H1 (cell line): ENCODE measurements at regions not wholly inside any gene's neighbourhood (a gene's known extent, or its start where the extent isn't known, plus 50 kb on each side); places are given as distances from the start of the nearest gene placed in this dataset.

Source experiments
- CTCF ChIA-PET: fragments of 300-600 bp; sonication (Branson Sonifier 250); formaldehyde crosslinking; loops from one replicate; lab custom pipeline; 2021; ENCODE audit not compliant: partially characterized antibody; lab: Charles Lee
- POLR2A ChIA-PET: fragments of 300-600 bp; sonication (Branson Sonifier 250); formaldehyde crosslinking; loops from one replicate; lab custom pipeline; 2021; ENCODE audit warnings: inconsistent platforms; ENCODE audit not compliant: partially characterized antibody; lab: Charles Lee
- DNase-seq, 2 experiments: peaks; one replicate each; pipeline versions ENCODE4 v3.0.0 to v3.0.0-alpha.2; 2010 to 2022; ENCODE audit warnings: low spot score in 2 of 2, low read depth in 1 of 2, mixed read lengths in 1 of 2
- FAIRE-seq: peaks from 2 replicates; lab custom pipeline; 2011; peaks lifted over from hg19 to GRCh38; lab: Jason Lieb, UNC
- H2AFZ ChIP-seq: 2 replicates; pipeline ENCODE4 v1.8.1; 2012; ENCODE audit warnings: low read length, inconsistent platforms
- H2AK5ac ChIP-seq: 2 replicates; pipeline ENCODE4 v1.6.1; 2013; ENCODE audit warnings: low read depth, low read length
- H2BK120ac ChIP-seq: replicated peaks from 2 replicates; pipeline ENCODE3; 2013; ENCODE audit warnings: low read depth, low read length, inconsistent platforms
- H2BK12ac ChIP-seq: 2 replicates; pipeline ENCODE4 v1.6.1; 2013; ENCODE audit warnings: low read depth, low read length
- H2BK15ac ChIP-seq: 2 replicates; pipeline ENCODE4 v1.6.1; 2013; ENCODE audit warnings: low read length
- H2BK20ac ChIP-seq: 2 replicates; pipeline ENCODE4 v1.6.1; 2013; ENCODE audit warnings: low read length
- H2BK5ac ChIP-seq: 2 replicates; pipeline ENCODE4 v1.6.1; 2013; ENCODE audit warnings: low read depth, low read length
- H3K14ac ChIP-seq: 2 replicates; pipeline ENCODE4 v1.6.1; 2013; ENCODE audit warnings: inconsistent platforms; ENCODE audit not compliant: insufficient read length
- H3K18ac ChIP-seq: 2 replicates; pipeline ENCODE4 v1.6.1; 2013; ENCODE audit warnings: low read length; ENCODE audit errors: extremely low read depth
- H3K23ac ChIP-seq: 2 replicates; pipeline ENCODE4 v1.6.1; 2013; ENCODE audit warnings: inconsistent platforms; ENCODE audit not compliant: insufficient read length
- H3K23me2 ChIP-seq: 2 replicates; pipeline ENCODE4 v1.6.1; 2013; ENCODE audit warnings: low read depth, low read length
- H3K27ac ChIP-seq: 2 replicates; pipeline ENCODE4 v1.6.1; 2011; ENCODE audit warnings: low read depth, low read length, inconsistent platforms
- H3K27me3 ChIP-seq, 4 experiments: replicated peaks in 1 of 4; 1 replicate in 1 of 4; 2 replicates in 3 of 4; pipeline versions ENCODE4 v1.6.1 to v1.8.1; 2011 to 2013; ENCODE audit warnings: low read length in 3 of 4, mild to moderate bottlenecking in 3 of 4, inconsistent platforms in 2 of 4, mixed read lengths in 2 of 4, moderate library complexity in 1 of 4; ENCODE audit not compliant: control insufficient read depth in 3 of 4, insufficient read depth in 3 of 4; ENCODE audit errors: extremely low read depth in 1 of 4
- H3K36me3 ChIP-seq, 4 experiments: 2 replicates each; pipeline versions ENCODE4 v1.6.1 to v1.8.1; 2011 to 2013; ENCODE audit warnings: mild to moderate bottlenecking in 4 of 4, low read length in 3 of 4, moderate library complexity in 2 of 4, control low read depth in 1 of 4, inconsistent platforms in 1 of 4; ENCODE audit not compliant: insufficient read depth in 4 of 4, control insufficient read depth in 2 of 4
- H3K4ac ChIP-seq: replicated peaks from 2 replicates; pipeline ENCODE3; 2013; ENCODE audit warnings: low read length, low read depth, mixed read lengths, inconsistent platforms; ENCODE audit not compliant: insufficient read length
- H3K4me1 ChIP-seq, 4 experiments: replicated peaks in 1 of 4; 1 replicate in 1 of 4; 2 replicates in 3 of 4; pipeline versions ENCODE4 v1.6.1 to v1.8.1; 2011 to 2013; ENCODE audit warnings: low read length in 3 of 4, inconsistent platforms in 2 of 4, mixed read lengths in 1 of 4; ENCODE audit not compliant: insufficient read depth in 4 of 4, control insufficient read depth in 3 of 4
- H3K4me2 ChIP-seq, 2 experiments: 2 replicates each; pipeline versions ENCODE4 v1.6.1 to v1.8.1; 2011 to 2013; ENCODE audit warnings: low read depth in 2 of 2, low read length in 2 of 2, control low read depth in 1 of 2, inconsistent platforms in 1 of 2, mild to moderate bottlenecking in 1 of 2; ENCODE audit not compliant: insufficient read depth in 1 of 2
- H3K4me3 ChIP-seq, 4 experiments: fragments of 200-600, 300-600 bp in 1 of 4; sonication (generic), shearing (Covaris generic), sonication (Bioruptor Twin) in 1 of 4; 2 replicates each; pipeline versions ENCODE4 v1.5.1 to v1.8.1; 2011 to 2016; ENCODE audit warnings: low read length in 4 of 4, low read depth in 3 of 4, control low read depth in 2 of 4, inconsistent platforms in 2 of 4, mild to moderate bottlenecking in 2 of 4, mixed read lengths in 1 of 4, moderate library complexity in 1 of 4; ENCODE audit not compliant: insufficient read depth in 2 of 4; ENCODE audit errors: extremely low read depth in 1 of 4
- H3K56ac ChIP-seq: replicated peaks from 2 replicates; pipeline ENCODE3; 2013; ENCODE audit warnings: low read depth, mild to moderate bottlenecking, mixed read lengths, low read length, inconsistent platforms; ENCODE audit not compliant: insufficient read length
- H3K79me1 ChIP-seq: 2 replicates; pipeline ENCODE4 v1.6.1; 2013; ENCODE audit warnings: low read depth, low read length, control low read depth
- H3K79me2 ChIP-seq, 2 experiments: 2 replicates each; pipeline versions ENCODE4 v1.6.1 to v1.8.1; 2012 to 2013; ENCODE audit warnings: low read length in 2 of 2, mild to moderate bottlenecking in 2 of 2, inconsistent platforms in 1 of 2; ENCODE audit not compliant: insufficient read depth in 2 of 2, control insufficient read depth in 1 of 2
- H3K9ac ChIP-seq, 4 experiments: replicated peaks in 1 of 4; 1 replicate in 1 of 4; 2 replicates in 3 of 4; pipeline versions ENCODE4 v1.6.1 to v1.8.1; 2011 to 2013; ENCODE audit warnings: low read depth in 3 of 4, low read length in 3 of 4, control low read depth in 2 of 4, mild to moderate bottlenecking in 2 of 4, moderate library complexity in 2 of 4, inconsistent platforms in 1 of 4; ENCODE audit errors: extremely low read depth in 1 of 4
- H3K9me3 ChIP-seq, 2 experiments: 2 replicates each; pipeline versions ENCODE4 v1.6.1 to v1.8.1; 2012 to 2013; ENCODE audit warnings: mild to moderate bottlenecking in 2 of 2, moderate library complexity in 2 of 2, control low read depth in 1 of 2, inconsistent platforms in 1 of 2, low read depth in 1 of 2, low read length in 1 of 2, mixed read lengths in 1 of 2; ENCODE audit not compliant: insufficient read depth in 2 of 2
- H4K20me1 ChIP-seq, 2 experiments: replicated peaks in 1 of 2; 2 replicates each; pipeline versions ENCODE3 to v1.8.1; 2011 to 2013; ENCODE audit warnings: inconsistent platforms in 2 of 2, low read length in 2 of 2, mild to moderate bottlenecking in 1 of 2; ENCODE audit not compliant: insufficient read depth in 2 of 2, control insufficient read depth in 1 of 2
- H4K5ac ChIP-seq: 2 replicates; pipeline ENCODE4 v1.6.1; 2013; ENCODE audit warnings: low read length, low read depth, mixed read lengths, inconsistent platforms; ENCODE audit not compliant: insufficient read length
- H4K8ac ChIP-seq: 2 replicates; pipeline ENCODE4 v1.8.0; 2013; ENCODE audit warnings: mild to moderate bottlenecking, moderate library complexity, low read length, inconsistent platforms; ENCODE audit not compliant: insufficient read depth; ENCODE audit errors: extremely low read depth
- H4K91ac ChIP-seq: replicated peaks from 2 replicates; pipeline ENCODE3; 2013; ENCODE audit warnings: low read length, mixed read lengths, inconsistent platforms; ENCODE audit not compliant: insufficient read length
- CHD1 ChIP-seq: IDR thresholded peaks from 2 replicates; pipeline ENCODE4 v1.6.1; 2012; ENCODE audit warnings: low read depth, low read length, improper control_type of control experiment
- KDM4A ChIP-seq: IDR thresholded peaks from one replicate; pipeline ENCODE4 v1.7.1; 2012; ENCODE audit warnings: low read depth, mild to moderate bottlenecking, moderate library complexity, low read length, inconsistent platforms; ENCODE audit not compliant: severe bottlenecking
- MAFK ChIP-seq: IDR thresholded peaks from 2 replicates; pipeline ENCODE4 v1.6.1; 2012; ENCODE audit warnings: low read depth, mild to moderate bottlenecking, improper control_type of control experiment, low read length
- POU5F1 ChIP-seq: IDR thresholded peaks from 2 replicates; pipeline ENCODE4 v1.6.1; 2011; ENCODE audit warnings: low read depth, mild to moderate bottlenecking, low read length, moderate library complexity
- TBP ChIP-seq: IDR thresholded peaks from 2 replicates; pipeline ENCODE4 v1.6.1; 2011; ENCODE audit warnings: low read depth, low read length, improper control_type of control experiment
- WGBS, 2 experiments: shearing (Covaris generic) in 1 of 2; methylation state at CpG; one replicate each; pipeline versions ENCODE4 v1.1.6 to v1.1.7; 2013 to 2015; ENCODE audit warnings: low lambda C conversion rate in 2 of 2, mixed read lengths in 2 of 2, inconsistent platforms in 1 of 2, low coverage in 1 of 2, missing lambda C conversion rate in 1 of 2; ENCODE audit not compliant: insufficient replicate concordance in 2 of 2, insufficient coverage in 1 of 2, insufficient read length in 1 of 2; ENCODE audit errors: extremely low coverage in 1 of 2, missing lambda C conversion rate in 1 of 2; 5-methylcytosine and 5-hydroxymethylcytosine counted together

DNA sequence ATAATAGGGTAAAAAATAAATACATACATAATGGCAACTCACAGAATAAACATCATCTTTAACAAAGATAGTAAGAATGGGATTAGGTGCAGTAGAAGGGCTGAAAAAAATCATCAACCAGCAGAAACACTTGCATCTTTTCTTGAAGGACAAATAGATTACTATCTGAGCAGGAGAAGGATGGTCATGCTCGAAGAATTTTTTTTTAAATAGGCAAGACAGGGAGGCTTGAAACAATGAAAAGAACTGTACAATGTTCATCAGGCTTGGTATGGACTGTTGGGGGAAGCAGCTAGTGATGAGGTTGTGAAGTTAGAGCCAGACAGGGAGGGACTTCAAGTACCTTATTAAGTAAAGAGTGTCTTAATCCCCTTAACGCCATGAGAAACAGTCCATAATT, 167.4 kb upstream of the LDB2 start:
- POLR2A ChIA-PET: no interaction called here
- H3K4me3 ChIP-seq: no peak overlapping the region
- no peak overlapping the region for H2BK5ac ChIP-seq
- H3K79me2 ChIP-seq: no peaks in the 10 kb centered on the region
- no peak overlapping the region for H3K4me2 ChIP-seq
- no peaks in the 10 kb centered on the region for H3K4me1 ChIP-seq
- no peak overlapping the region for H4K8ac ChIP-seq
- H2BK12ac ChIP-seq: no peak overlapping the region
- H3K9me3 ChIP-seq: no peaks in the 10 kb centered on the region
- H4K91ac ChIP-seq: no peak overlapping the region
- H2AK5ac ChIP-seq: no peak overlapping the region
- H4K5ac ChIP-seq: no peak overlapping the region
- H3K9ac ChIP-seq: no peak overlapping the region
- CTCF ChIA-PET: interaction anchor here (0.8 kb wide), 1 partner anchor 48 kb away, joined by 4 read pairs; no protein-coding TSS in a partner anchor
- no peak overlapping the region for H3K56ac ChIP-seq
- H2BK120ac ChIP-seq: no peak overlapping the region
- no peak overlapping the region for H3K14ac ChIP-seq
- DNase-seq (no peak), FAIRE-seq (no peak)
- no peak overlapping the region for H3K18ac ChIP-seq
- no peak overlapping the region for H2AFZ ChIP-seq
- WGBS, 2 experiments: 79% methylated on average over 2 of the region's 2 CpGs; no CpG with 5 or more reads in 1 of the 2 experiments
- no peaks in the 10 kb centered on the region for H3K36me3 ChIP-seq
- H3K79me1 ChIP-seq: no peaks in the 10 kb centered on the region
- no peak overlapping the region for H2BK15ac ChIP-seq
- H3K23me2 ChIP-seq: no peaks in the 10 kb centered on the region
- H2BK20ac ChIP-seq: no peak overlapping the region
- no peaks in the 10 kb centered on the region for H3K27me3 ChIP-seq
- no peak overlapping the region for H3K4ac ChIP-seq
- H3K27ac ChIP-seq: no peak overlapping the region
- H3K23ac ChIP-seq: no peak overlapping the region
- no peaks in the 10 kb centered on the region for H4K20me1 ChIP-seq
- TF ChIP-seq MAFK (no peak), KDM4A (no peak), TBP (no peak), CHD1 (no peak), POU5F1 (no peak)
